A673 (cell line): ENCODE measurements at regions not wholly inside any gene's neighbourhood (a gene's known extent, or its start where the extent isn't known, plus 50 kb on each side); places are given as distances from the start of the nearest gene placed in this dataset.
A peak's percentile ranks its signal among the peaks of the same experiment; 100 is the strongest.

Source experiments
- BruUV-seq: library from RNA; stranded (reverse); fragments of 400-500 nt; replicated peaks from 2 replicates; lab custom pipeline; 2021; lab: Mats Ljungman, UMichigan
- CTCF ChIA-PET: fragments of 300-600 bp; sonication (Branson Sonifier 250); formaldehyde crosslinking; loops from one replicate; lab custom pipeline; 2022; ENCODE audit warnings: antibody characterized with exemption; lab: Charles Lee
- POLR2A ChIA-PET: fragments of 300-600 bp; sonication (Branson Sonifier 250); formaldehyde crosslinking; loops from one replicate; lab custom pipeline; 2022; ENCODE audit warnings: antibody characterized with exemption; ENCODE audit not compliant: low non-redundant PET; lab: Charles Lee
- DNase-seq: peaks from one replicate; pipeline ENCODE4 v3.0.0-alpha.2; 2015; ENCODE audit warnings: low spot score
- H3K27ac ChIP-seq: fragments of 200-600 bp; sonication (generic); 2 replicates; pipeline ENCODE4 v1.5.1; 2016; ENCODE audit warnings: mixed run types, low read depth, mild to moderate bottlenecking, mixed read lengths, antibody characterized with exemption, low read length; ENCODE audit not compliant: poor library complexity, severe bottlenecking
- H3K27me3 ChIP-seq: fragments of 200-600 bp; sonication (generic); replicated peaks from 2 replicates; pipeline ENCODE4 v1.6.1; 2017; ENCODE audit warnings: mixed run types, low read depth, mild to moderate bottlenecking, mixed read lengths, antibody characterized with exemption, low read length; ENCODE audit not compliant: insufficient read depth, poor library complexity
- H3K36me3 ChIP-seq: fragments of 200-600 bp; sonication (generic); 2 replicates; pipeline ENCODE4 v1.6.1; 2016; ENCODE audit warnings: mixed run types, mild to moderate bottlenecking, mixed read lengths, antibody characterized with exemption, low read length; ENCODE audit not compliant: insufficient read depth, poor library complexity, severe bottlenecking
- H3K4me1 ChIP-seq: fragments of 200-600 bp; sonication (generic); 2 replicates; pipeline ENCODE4 v1.6.1; 2017; ENCODE audit warnings: mixed run types, mild to moderate bottlenecking, mixed read lengths, antibody characterized with exemption, low read length; ENCODE audit not compliant: insufficient read depth, poor library complexity, severe bottlenecking
- H3K4me3 ChIP-seq: fragments of 200-600 bp; sonication (generic); 2 replicates; pipeline ENCODE4 v1.5.1; 2016; ENCODE audit warnings: low read depth, mixed run types, mild to moderate bottlenecking, mixed read lengths, low read length; ENCODE audit not compliant: poor library complexity, severe bottlenecking
- H3K9me3 ChIP-seq: fragments of 200-600 bp; sonication (generic); 2 replicates; pipeline ENCODE4 v1.6.1; 2016; ENCODE audit warnings: mixed run types, low read depth, mild to moderate bottlenecking, mixed read lengths, antibody characterized with exemption, low read length; ENCODE audit not compliant: poor library complexity, severe bottlenecking
- CTCF ChIP-seq: fragments of 300-800, 200-600 bp; sonication (generic); conservative IDR thresholded peaks from 2 replicates; pipeline ENCODE4 v1.5.1; 2017; ENCODE audit warnings: low read depth, mild to moderate bottlenecking, antibody characterized with exemption, low read length, moderate library complexity, mixed read lengths
- EZH2 ChIP-seq: fragments of 200-600 bp; sonication (generic); IDR thresholded peaks from 2 replicates; pipeline ENCODE4 v1.6.1; 2017; ENCODE audit warnings: borderline replicate concordance, low read depth, mild to moderate bottlenecking, mixed read lengths, antibody characterized with exemption, low read length; ENCODE audit not compliant: poor library complexity, severe bottlenecking
- intact Hi-C: fragments of 100-400 bp; cut with micrococcal nuclease; formaldehyde crosslinking; loops from one replicate; pipeline ENCODE4 v1.10.0; 2022; ENCODE audit not compliant: unreplicated experiment

GRCh38 chr1:193589597-193590040 is 403.2 kb upstream of the B3GALT2 start:
- POLR2A ChIA-PET: no interaction called here
- Histone ChIP-seq H3K4me1 (no peaks in the 10 kb centered on the region), H3K27ac (no peak overlapping the region), H3K4me3 (no peak overlapping the region), H3K36me3 (no peaks in the 10 kb centered on the region), H3K9me3 (no peaks in the 10 kb centered on the region), H3K27me3 (no peaks in the 10 kb centered on the region)
- intact Hi-C loops: no loop called here
- TF ChIP-seq EZH2 (no peak), CTCF (no peak)
- peak; percentile 28 for DNase-seq
- CTCF ChIA-PET: no interaction called here
- no TSS peak for BruUV-seq

- TF ChIP-seq EZH2 (no peak), CTCF (no peak)
- POLR2A ChIA-PET: no interaction called here
- no peak overlapping the region for H3K27ac ChIP-seq
- H3K36me3 ChIP-seq: no peaks in the 10 kb centered on the region
- intact Hi-C loops: no loop called here
- DNase-seq: no peak
- CTCF ChIA-PET: no interaction called here
- no peaks in the 10 kb centered on the region for H3K4me1 ChIP-seq
- BruUV-seq: no TSS peak
- no peak overlapping the region for H3K4me3 ChIP-seq
- no peaks in the 10 kb centered on the region for H3K9me3 ChIP-seq
- H3K27me3 ChIP-seq: no peaks in the 10 kb centered on the region
These were observed 402.1 kb upstream of the B3GALT2 start for GRCh38 chr1:193588311-193589082.

GRCh38 chr1:193584731-193585239 is 398.4 kb upstream of the B3GALT2 start:
- DNase-seq: no peak
- no peak overlapping the region for H3K27ac ChIP-seq
- H3K4me1 ChIP-seq: no peaks in the 10 kb centered on the region
- POLR2A ChIA-PET: no interaction called here
- no peak overlapping the region for H3K4me3 ChIP-seq
- TF ChIP-seq CTCF: no peak
- no peak for TF ChIP-seq EZH2
- no peaks in the 10 kb centered on the region for H3K9me3 ChIP-seq
- H3K27me3 ChIP-seq: no peaks in the 10 kb centered on the region
- BruUV-seq: no TSS peak
- H3K36me3 ChIP-seq: no peaks in the 10 kb centered on the region
- intact Hi-C loops: no loop called here
- CTCF ChIA-PET: no interaction called here
